KMS-11 (cell line): ENCODE measurements at regions not wholly inside any gene's neighbourhood (a gene's known extent, or its start where the extent isn't known, plus 50 kb on each side); places are given as distances from the start of the nearest gene placed in this dataset.
"Not testable (repeated sequence)": the region's sequence is repeated elsewhere in the genome, so short reads cannot be mapped to it uniquely, and the experiment has no call there.

Experiments used
- H2AFZ ChIP-seq: fragments of 200-600 bp; sonication (generic); 2 replicates; pipeline ENCODE4 v1.6.1; 2016; ENCODE audit warnings: antibody characterized with exemption, mixed run types, low read depth
- H3K27ac ChIP-seq: fragments of 200-600 bp; sonication (generic); 2 replicates; pipeline ENCODE4 v1.6.1; 2016; ENCODE audit warnings: mild to moderate bottlenecking, mixed run types
- H3K27me3 ChIP-seq: fragments of 200-600 bp; sonication (generic); 2 replicates; pipeline ENCODE4 v1.6.1; 2017; ENCODE audit warnings: mild to moderate bottlenecking, low read depth, mixed run types, moderate library complexity; ENCODE audit not compliant: insufficient read depth
- H3K36me3 ChIP-seq: fragments of 200-600 bp; sonication (generic); 2 replicates; pipeline ENCODE4 v1.6.1; 2017; ENCODE audit warnings: mild to moderate bottlenecking, mixed run types; ENCODE audit not compliant: insufficient read depth
- H3K4me1 ChIP-seq: fragments of 200-600 bp; sonication (generic); 2 replicates; pipeline ENCODE4 v1.6.1; 2016; ENCODE audit warnings: mild to moderate bottlenecking, low read depth, mixed run types; ENCODE audit not compliant: poor library complexity, severe bottlenecking
- H3K4me2 ChIP-seq: fragments of 200-600 bp; sonication (generic); 2 replicates; pipeline ENCODE4 v1.7.0; 2016; ENCODE audit warnings: mild to moderate bottlenecking, mixed run types
- H3K4me3 ChIP-seq: fragments of 200-600 bp; sonication (generic); IDR thresholded peaks from 2 replicates; pipeline ENCODE4 v1.6.1; 2017; ENCODE audit warnings: low read depth, low read length, mixed read lengths; ENCODE audit not compliant: insufficient read depth
- H3K79me2 ChIP-seq: fragments of 200-600 bp; sonication (generic); 2 replicates; pipeline ENCODE4 v1.6.1; 2016; ENCODE audit warnings: low read depth, mixed run types; ENCODE audit not compliant: insufficient read depth
- H3K9ac ChIP-seq: fragments of 200-600 bp; sonication (generic); 2 replicates; pipeline ENCODE4 v1.6.1; 2016; ENCODE audit warnings: mild to moderate bottlenecking, mixed run types
- H4K20me1 ChIP-seq: fragments of 200-600 bp; sonication (generic); 2 replicates; pipeline ENCODE4 v1.6.1; 2016; ENCODE audit warnings: mild to moderate bottlenecking, mixed run types; ENCODE audit not compliant: insufficient read depth
- CTCF ChIP-seq: fragments of 200-600 bp; sonication (generic); conservative IDR thresholded peaks from 2 replicates; pipeline ENCODE4 v1.6.1; 2017; ENCODE audit warnings: low read depth, mild to moderate bottlenecking, antibody characterized with exemption, low read length, moderate library complexity, mixed read lengths

DNA sequence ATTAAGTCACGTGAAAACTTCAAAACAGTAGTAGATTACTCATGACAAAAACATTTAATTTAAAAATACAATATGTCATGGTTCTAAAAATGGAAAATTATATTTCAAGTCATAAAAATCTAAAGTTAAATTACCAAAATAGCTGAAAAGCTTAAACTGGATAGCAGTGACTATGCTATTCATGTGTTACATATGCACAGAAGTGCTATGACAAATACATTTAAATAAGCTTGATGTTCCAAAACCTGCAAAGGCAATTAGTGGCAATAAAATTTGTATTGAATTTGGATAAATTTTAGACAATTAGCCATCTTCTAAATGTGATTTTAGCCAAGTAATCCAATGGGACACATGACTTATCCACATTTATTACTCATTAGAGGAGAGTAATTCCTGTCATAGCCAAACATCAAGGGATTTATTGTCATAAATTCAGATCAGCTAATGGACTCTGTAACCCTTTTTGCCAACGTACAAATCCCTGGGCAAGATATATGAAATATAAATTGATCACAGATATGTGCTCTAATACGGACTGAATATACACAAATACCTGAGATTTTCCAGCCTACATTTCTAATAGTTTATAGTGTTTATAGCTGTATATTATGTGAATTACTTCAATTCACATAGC, 419.4 kb downstream of the ISL1 start:
- no peaks in the 10 kb centered on the region for H3K4me1 ChIP-seq
- H4K20me1 ChIP-seq = no peaks in the 10 kb centered on the region
- H3K79me2 ChIP-seq = no peaks in the 10 kb centered on the region
- no peaks in the 10 kb centered on the region for H3K36me3 ChIP-seq
- no peak overlapping the region for H3K9ac ChIP-seq
- TF ChIP-seq CTCF = no peak
- no peak overlapping the region for H3K27ac ChIP-seq
- no peak overlapping the region for H2AFZ ChIP-seq
- H3K4me2 ChIP-seq = no peak overlapping the region
- H3K4me3 ChIP-seq = no peak overlapping the region
- no peaks in the 10 kb centered on the region for H3K27me3 ChIP-seq

- no peak overlapping the region for H3K27ac ChIP-seq
- no peak overlapping the region for H3K9ac ChIP-seq
- no peak for TF ChIP-seq CTCF
- no peaks in the 10 kb centered on the region for H4K20me1 ChIP-seq
- no peaks in the 10 kb centered on the region for H3K27me3 ChIP-seq
- H3K79me2 ChIP-seq = no peaks in the 10 kb centered on the region
- no peak overlapping the region for H3K4me2 ChIP-seq
- H3K36me3 ChIP-seq = no peaks in the 10 kb centered on the region
- H3K4me1 ChIP-seq = no peaks in the 10 kb centered on the region
- no peak overlapping the region for H2AFZ ChIP-seq
- H3K4me3 ChIP-seq = no peak overlapping the region
Observed at GRCh38 chr5:51806677-51807076, 423.4 kb downstream of the ISL1 start.

DNA sequence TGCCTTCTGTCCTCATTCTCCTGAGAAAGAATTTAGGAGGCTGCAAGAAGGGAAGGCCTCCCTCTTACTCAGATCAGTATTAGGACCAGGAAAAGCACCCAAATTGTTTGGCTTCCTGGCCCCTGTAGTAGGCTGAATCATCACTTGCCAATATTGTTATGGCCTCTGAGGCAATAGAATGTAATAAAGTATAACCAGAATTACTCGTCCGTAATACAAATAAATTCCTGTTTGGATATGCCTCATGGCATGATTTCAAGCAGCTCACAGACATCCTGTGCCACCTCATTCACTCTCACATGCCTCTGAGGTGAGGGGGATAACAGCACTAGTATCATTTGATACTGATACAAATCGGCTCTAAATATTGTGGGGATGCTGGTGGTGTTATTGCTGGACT, 427.3 kb downstream of the ISL1 start:
- Histone ChIP-seq H3K9ac (no peak overlapping the region), H3K4me3 (no peak overlapping the region), H3K27ac (no peak overlapping the region), H2AFZ (no peak overlapping the region), H3K36me3 (no peaks in the 10 kb centered on the region), H3K27me3 (no peaks in the 10 kb centered on the region), H3K4me2 (no peak overlapping the region), H3K79me2 (no peaks in the 10 kb centered on the region), H4K20me1 (no peaks in the 10 kb centered on the region), H3K4me1 (no peaks in the 10 kb centered on the region)
- no peak for TF ChIP-seq CTCF

DNA sequence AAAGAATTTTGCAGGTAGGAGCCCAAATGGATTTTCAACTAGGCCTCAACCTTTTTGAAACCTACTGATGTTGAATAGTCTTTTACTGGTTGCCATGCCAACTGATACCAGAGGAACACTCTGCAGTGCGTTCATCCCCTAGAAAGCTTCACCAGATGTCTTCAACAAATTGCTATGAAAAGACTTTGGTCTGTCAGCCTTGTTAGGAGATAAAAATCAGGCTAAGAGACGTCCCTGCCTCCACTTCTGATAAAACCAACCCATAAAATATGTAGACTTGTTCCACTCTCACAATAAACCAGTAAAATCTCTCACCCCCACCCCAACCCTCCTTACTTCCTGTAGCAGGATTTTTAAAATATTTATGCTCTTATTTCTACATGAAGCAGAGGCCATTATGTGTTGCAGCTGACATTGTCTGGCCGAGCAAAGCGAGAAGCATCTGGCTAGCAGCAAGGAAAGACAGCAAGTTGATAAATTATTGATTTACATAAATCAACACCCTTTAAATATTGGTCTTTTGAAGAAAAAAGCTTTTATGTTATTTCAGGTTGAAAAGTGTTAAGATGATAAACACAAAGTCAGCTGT, 428.7 kb downstream of the ISL1 start:
- Histone ChIP-seq H3K27ac (no peak overlapping the region), H3K36me3 (no peaks in the 10 kb centered on the region), H3K4me1 (no peaks in the 10 kb centered on the region), H3K4me2 (no peak overlapping the region), H3K79me2 (no peaks in the 10 kb centered on the region), H3K4me3 (no peak overlapping the region), H3K27me3 (no peaks in the 10 kb centered on the region), H3K9ac (no peak overlapping the region), H2AFZ (no peak overlapping the region), H4K20me1 (no peaks in the 10 kb centered on the region)
- TF ChIP-seq CTCF = no peak

GRCh38 chr5:51814817-51815216, 431.6 kb downstream of the ISL1 start:
- H3K4me2 ChIP-seq, H3K9ac ChIP-seq, H2AFZ ChIP-seq, H4K20me1 ChIP-seq, H3K27ac ChIP-seq, H3K79me2 ChIP-seq, H3K36me3 ChIP-seq, H3K4me3 ChIP-seq, H3K27me3 ChIP-seq, H3K4me1 ChIP-seq: not testable (repeated sequence)
